ENCODE measurements at regions not wholly inside any gene's neighbourhood (a gene's known extent, or its start where the extent isn't known, plus 50 kb on each side); places are given as distances from the start of the nearest gene placed in this dataset.

- no peaks in the 10 kb centered on the region for H3K27me3 ChIP-seq (ENCODE audit: control insufficient read depth, insufficient read depth, low read length)
- no peak for TF ChIP-seq CTCF (IDR thresholded peaks at IDR 0.05; ENCODE audit: insufficient read depth, low read length, poor library complexity, severe bottlenecking)
- no peak for DNase-seq (ENCODE audit: low read depth)
These were observed 240.0 kb downstream of the BCOR start for GRCh38 chrX:39857780-39858179.

GRCh38 chrX:39859991-39860861 is 237.5 kb downstream of the BCOR start:
- peak; percentile 28 for DNase-seq (ENCODE audit: low read depth)
- Histone ChIP-seq H3K4me3 (ENCODE audit: low read depth, low read length) (no peak overlapping the region), H3K36me3 (ENCODE audit: control insufficient read depth, insufficient read depth, low read length) (no peaks in the 10 kb centered on the region), H3K27me3 (ENCODE audit: control insufficient read depth, insufficient read depth, low read length) (no peaks in the 10 kb centered on the region)
- no peak for TF ChIP-seq CTCF (IDR thresholded peaks at IDR 0.05; ENCODE audit: insufficient read depth, low read length, poor library complexity, severe bottlenecking)

More at GRCh38 chrX:39857780-39858179, 240.0 kb downstream of the BCOR start:
- H3K4me3 ChIP-seq (ENCODE audit: low read depth, low read length): no peak overlapping the region
- no peaks in the 10 kb centered on the region for H3K36me3 ChIP-seq (ENCODE audit: control insufficient read depth, insufficient read depth, low read length)

- no peak for TF ChIP-seq CTCF (IDR thresholded peaks at IDR 0.05; ENCODE audit: insufficient read depth, low read length, poor library complexity, severe bottlenecking)
- no peaks in the 10 kb centered on the region for H3K27me3 ChIP-seq (ENCODE audit: control insufficient read depth, insufficient read depth, low read length)
- DNase-seq (ENCODE audit: low read depth): no peak
- no peak overlapping the region for H3K4me3 ChIP-seq (ENCODE audit: low read depth, low read length)
- no peaks in the 10 kb centered on the region for H3K36me3 ChIP-seq (ENCODE audit: control insufficient read depth, insufficient read depth, low read length)
These were observed 234.8 kb downstream of the BCOR start for GRCh38 chrX:39862963-39863362.

GRCh38 chrX:39866229-39866628 is 231.5 kb downstream of the BCOR start:
- Histone ChIP-seq H3K36me3 (ENCODE audit: control insufficient read depth, insufficient read depth, low read length) (no peaks in the 10 kb centered on the region), H3K4me3 (ENCODE audit: low read depth, low read length) (no peak overlapping the region), H3K27me3 (ENCODE audit: control insufficient read depth, insufficient read depth, low read length) (no peaks in the 10 kb centered on the region)
- TF ChIP-seq CTCF (IDR thresholded peaks at IDR 0.05; ENCODE audit: insufficient read depth, low read length, poor library complexity, severe bottlenecking): no peak
- DNase-seq (ENCODE audit: low read depth): no peak

- no peaks in the 10 kb centered on the region for H3K27me3 ChIP-seq (ENCODE audit: control insufficient read depth, insufficient read depth, low read length)
- DNase-seq (ENCODE audit: low read depth): peak; percentile 26
- TF ChIP-seq CTCF (IDR thresholded peaks at IDR 0.05; ENCODE audit: insufficient read depth, low read length, poor library complexity, severe bottlenecking): no peak
These were observed 227.7 kb downstream of the BCOR start for GRCh38 chrX:39869846-39870601.

More at GRCh38 chrX:39869846-39870601, 227.7 kb downstream of the BCOR start:
- Histone ChIP-seq H3K4me3 (ENCODE audit: low read depth, low read length) (no peak overlapping the region), H3K36me3 (ENCODE audit: control insufficient read depth, insufficient read depth, low read length) (no peaks in the 10 kb centered on the region)
